OCI-LY7 (cell line): ENCODE measurements at regions not wholly inside any gene's neighbourhood (a gene's known extent, or its start where the extent isn't known, plus 50 kb on each side); places are given as distances from the start of the nearest gene placed in this dataset.

Source experiments
- BruUV-seq: library from RNA; stranded (reverse); fragments of 400-500 nt; replicated peaks from 2 replicates; lab custom pipeline; 2021; lab: Mats Ljungman, UMichigan
- CTCF ChIA-PET: fragments of 300-600 bp; sonication (Branson Sonifier 250); formaldehyde crosslinking; loops from one replicate; lab custom pipeline; 2022; ENCODE audit warnings: antibody characterized with exemption; ENCODE audit not compliant: unreplicated experiment; lab: Charles Lee
- POLR2A ChIA-PET: fragments of 300-600 bp; sonication (Branson Sonifier 250); formaldehyde crosslinking; loops from one replicate; lab custom pipeline; 2022; ENCODE audit warnings: antibody characterized with exemption; lab: Charles Lee
- DNase-seq: peaks from one replicate; pipeline ENCODE4 v3.0.0-alpha.2; 2015; ENCODE audit warnings: low spot score
- H2AFZ ChIP-seq: fragments of 200-600 bp; sonication (generic), shearing (Covaris generic); 2 replicates; pipeline ENCODE4 v1.6.1; 2014; ENCODE audit warnings: mild to moderate bottlenecking, antibody characterized with exemption, low read length, moderate library complexity
- H3K27ac ChIP-seq: fragments of 200-600 bp; sonication (generic); 2 replicates; pipeline ENCODE4 v1.5.1; 2014; ENCODE audit warnings: mixed run types, low read depth, mild to moderate bottlenecking, moderate library complexity, low read length, inconsistent platforms; ENCODE audit not compliant: poor library complexity, severe bottlenecking
- H3K36me3 ChIP-seq: fragments of 200-600 bp; sonication (generic); 2 replicates; pipeline ENCODE4 v1.6.1; 2014; ENCODE audit warnings: mild to moderate bottlenecking, antibody characterized with exemption, low read length, moderate library complexity, mixed read lengths; ENCODE audit not compliant: insufficient read depth
- H3K4me1 ChIP-seq: fragments of 200-600 bp; sonication (generic); 2 replicates; pipeline ENCODE4 v1.5.1; 2014; ENCODE audit warnings: mild to moderate bottlenecking, low read length; ENCODE audit not compliant: insufficient read depth, poor library complexity, severe bottlenecking
- H3K4me2 ChIP-seq: fragments of 200-600 bp; sonication (generic); 2 replicates; pipeline ENCODE4 v1.6.1; 2014; ENCODE audit warnings: mild to moderate bottlenecking, low read length
- H3K4me3 ChIP-seq: fragments of 200-600 bp; sonication (generic); 2 replicates; pipeline ENCODE4 v1.5.1; 2014; ENCODE audit warnings: mild to moderate bottlenecking, low read depth, low read length; ENCODE audit not compliant: poor library complexity, severe bottlenecking
- H3K79me2 ChIP-seq: fragments of 200-600 bp; sonication (generic); 2 replicates; pipeline ENCODE4 v1.6.1; 2016; ENCODE audit warnings: low read depth, mild to moderate bottlenecking, low read length, moderate library complexity, mixed read lengths; ENCODE audit not compliant: insufficient read depth
- H3K9me2 ChIP-seq: fragments of 200-600 bp; sonication (generic); 2 replicates; pipeline ENCODE4 v1.6.1; 2016; ENCODE audit warnings: mild to moderate bottlenecking, low read length, mixed read lengths; ENCODE audit not compliant: insufficient read depth
- H3K9me3 ChIP-seq: fragments of 200-600 bp; sonication (generic); 2 replicates; pipeline ENCODE4 v1.6.1; 2014; ENCODE audit warnings: mild to moderate bottlenecking, mixed run types, low read length, mixed read lengths
- H4K20me1 ChIP-seq: fragments of 200-600 bp; sonication (generic); 2 replicates; pipeline ENCODE4 v1.6.1; 2014; ENCODE audit warnings: mild to moderate bottlenecking, antibody characterized with exemption, low read length, moderate library complexity, mixed read lengths; ENCODE audit not compliant: insufficient read depth
- CTCF ChIP-seq: fragments of 200-600 bp; sonication (generic); conservative IDR thresholded peaks from 2 replicates; pipeline ENCODE4 v1.5.1; 2014; ENCODE audit warnings: mild to moderate bottlenecking, antibody characterized with exemption, low read length, moderate library complexity, mixed read lengths
- EZH2phosphoT487 ChIP-seq: fragments of 200-600 bp; sonication (generic); IDR thresholded peaks from 2 replicates; pipeline ENCODE4 v1.6.1; 2018; ENCODE audit warnings: low read depth, borderline replicate concordance, mild to moderate bottlenecking, mixed run types, antibody characterized with exemption, low read length, moderate library complexity, mixed read lengths
- intact Hi-C: fragments of 100-400 bp; cut with micrococcal nuclease; formaldehyde crosslinking; loops from one replicate; pipeline ENCODE4 v1.10.0; 2022; ENCODE audit not compliant: unreplicated experiment

- Histone ChIP-seq H3K79me2 (no peaks in the 10 kb centered on the region), H4K20me1 (no peaks in the 10 kb centered on the region), H3K4me2 (no peak overlapping the region), H2AFZ (no peak overlapping the region), H3K27ac (no peak overlapping the region), H3K36me3 (no peaks in the 10 kb centered on the region), H3K4me3 (no peak overlapping the region), H3K4me1 (no peaks in the 10 kb centered on the region), H3K9me3 (no peaks in the 10 kb centered on the region), H3K9me2 (no peaks in the 10 kb centered on the region)
- ChIA-PET CTCF (no interaction called here), POLR2A (no interaction called here)
- intact Hi-C loops, result no loop called here
- TF ChIP-seq EZH2phosphoT487, result no peak
- no peak for TF ChIP-seq CTCF
- BruUV-seq, result no TSS peak
- DNase-seq, result no peak
Observed at GRCh38 chr1:244346972-244347618, 104.6 kb downstream of the ADSS2 start.

GRCh38 chr1:244347942-244348341 lies 103.8 kb downstream of the ADSS2 start:
- intact Hi-C loops, result no loop called here
- no peaks in the 10 kb centered on the region for H4K20me1 ChIP-seq
- ChIA-PET CTCF (no interaction called here), POLR2A (interaction anchor here (0.6 kb wide), 1 partner anchor 427 kb away, joined by 3 read pairs; no protein-coding TSS in a partner anchor)
- H3K27ac ChIP-seq, result no peak overlapping the region
- TF ChIP-seq CTCF (no peak), EZH2phosphoT487 (no peak)
- H3K4me3 ChIP-seq, result no peak overlapping the region
- no peaks in the 10 kb centered on the region for H3K9me2 ChIP-seq
- H3K79me2 ChIP-seq, result no peaks in the 10 kb centered on the region
- no peak overlapping the region for H3K4me2 ChIP-seq
- BruUV-seq, result no TSS peak
- no peak for DNase-seq
- H3K36me3 ChIP-seq, result no peaks in the 10 kb centered on the region
- H2AFZ ChIP-seq, result no peak overlapping the region
- H3K4me1 ChIP-seq, result no peaks in the 10 kb centered on the region
- H3K9me3 ChIP-seq, result no peaks in the 10 kb centered on the region

- H4K20me1 ChIP-seq, result no peaks in the 10 kb centered on the region
- H3K4me3 ChIP-seq, result no peak overlapping the region
- no peak overlapping the region for H3K4me2 ChIP-seq
- no peaks in the 10 kb centered on the region for H3K79me2 ChIP-seq
- H3K4me1 ChIP-seq, result no peaks in the 10 kb centered on the region
- H3K27ac ChIP-seq, result no peak overlapping the region
- ChIA-PET CTCF (no interaction called here), POLR2A (no interaction called here)
- no peaks in the 10 kb centered on the region for H3K9me3 ChIP-seq
- BruUV-seq, result no TSS peak
- DNase-seq, result no peak
- intact Hi-C loops, result no loop called here
- no peaks in the 10 kb centered on the region for H3K9me2 ChIP-seq
- no peak overlapping the region for H2AFZ ChIP-seq
- no peaks in the 10 kb centered on the region for H3K36me3 ChIP-seq
- TF ChIP-seq EZH2phosphoT487 (no peak), CTCF (no peak)
Observed at GRCh38 chr1:244349103-244349531, 102.6 kb downstream of the ADSS2 start.
